GM12878 (cell line): ENCODE measurements at regions not wholly inside any gene's neighbourhood (a gene's known extent, or its start where the extent isn't known, plus 50 kb on each side); places are given as distances from the start of the nearest gene placed in this dataset.

ENCODE experiments used
- ATAC-seq: fragments of 200-7000 bp; cut with Tn5 transposase; 3 replicates; pipeline ENCODE4 v1.9.1; 2020; ENCODE audit warnings: mild to moderate bottlenecking, moderate library complexity
- BruUV-seq: library from RNA; stranded (reverse); fragments of 400-500 nt; replicated peaks from 2 replicates; lab custom pipeline; 2021; lab: Mats Ljungman, UMichigan
- CTCF ChIA-PET: fragments of 300-600 bp; sonication (Branson Sonifier 250); formaldehyde crosslinking; extraction: SDS; loops from one replicate; lab custom pipeline; 2021; ENCODE audit warnings: inconsistent platforms; lab: Yijun Ruan, JAX
- POLR2A ChIA-PET: fragments of 350-600 bp; formaldehyde crosslinking; extraction: SDS; loops from one replicate; lab custom pipeline; 2021; ENCODE audit warnings: inconsistent platforms; lab: Charles Lee
- RAD21 ChIA-PET: fragments of 300-600 bp; sonication (Branson Sonifier 250); formaldehyde crosslinking; loops from one replicate; lab custom pipeline; 2023; ENCODE audit warnings: antibody characterized with exemption; ENCODE audit not compliant: unreplicated experiment; lab: Charles Lee
- SMC1A ChIA-PET: fragments of 300-600 bp; sonication (Branson Sonifier 250); formaldehyde crosslinking; loops from one replicate; lab custom pipeline; 2023; ENCODE audit not compliant: unreplicated experiment, uncharacterized antibody; lab: Charles Lee
- DNase-seq: peaks from one replicate; pipeline ENCODE4 v3.0.0-alpha.2; 2011; ENCODE audit warnings: low read depth, low spot score
- FAIRE-seq: peaks from 3 replicates; lab custom pipeline; 2011; peaks lifted over from hg19 to GRCh38; lab: Jason Lieb, UNC
- H2AFZ ChIP-seq: 2 replicates; pipeline ENCODE4 v1.6.0; 2011; ENCODE audit warnings: low read depth, low read length, control low read depth; ENCODE audit not compliant: control insufficient read depth
- H3K27ac ChIP-seq: 2 replicates; pipeline ENCODE4 v1.5.1; 2011; ENCODE audit warnings: control low read depth; ENCODE audit not compliant: control insufficient read depth, insufficient read depth
- H3K27me3 ChIP-seq, 2 experiments: replicated peaks in 1 of 2; 2 replicates each; pipeline versions ENCODE4 v1.6.0 to v1.6.1; 2011; ENCODE audit warnings: low read length in 1 of 2; ENCODE audit not compliant: control insufficient read depth in 2 of 2, insufficient read depth in 2 of 2
- H3K36me3 ChIP-seq, 2 experiments: 2 replicates each; pipeline ENCODE4 v1.5.1; 2011; ENCODE audit warnings: low read length in 1 of 2; ENCODE audit not compliant: control insufficient read depth in 2 of 2, insufficient read depth in 2 of 2
- H3K4me1 ChIP-seq: 2 replicates; pipeline ENCODE4 v1.6.1; 2011; ENCODE audit warnings: mild to moderate bottlenecking, low read length, moderate library complexity, mixed read lengths; ENCODE audit not compliant: control insufficient read depth, insufficient read depth
- H3K4me2 ChIP-seq: 2 replicates; pipeline ENCODE4 v1.6.0; 2011; ENCODE audit warnings: control low read depth; ENCODE audit not compliant: control insufficient read depth, insufficient read depth
- H3K4me3 ChIP-seq: fragments of 200-600 bp; sonication (generic); 2 replicates; pipeline ENCODE4 v1.5.1; 2016
- H3K79me2 ChIP-seq: 2 replicates; pipeline ENCODE4 v1.6.0; 2011; ENCODE audit warnings: low read length; ENCODE audit not compliant: control insufficient read depth, insufficient read depth
- H3K9ac ChIP-seq: 2 replicates; pipeline ENCODE4 v1.8.0; 2011; ENCODE audit warnings: low read length, control low read depth, mixed read lengths; ENCODE audit not compliant: control insufficient read depth, insufficient read depth
- H3K9me3 ChIP-seq: replicated peaks from 3 replicates; pipeline ENCODE4 v1.5.1; 2011; ENCODE audit warnings: mild to moderate bottlenecking, low read length; ENCODE audit not compliant: control insufficient read depth, insufficient read depth
- H4K20me1 ChIP-seq: 2 replicates; pipeline ENCODE4 v1.6.0; 2011; ENCODE audit not compliant: control insufficient read depth, insufficient read depth
- GATAD2B ChIP-seq: fragments of 450-650 bp; conservative IDR thresholded peaks from 2 replicates; pipeline ENCODE4 v1.6.1; 2017; ENCODE audit warnings: low read depth, mild to moderate bottlenecking, moderate library complexity
- JUND ChIP-seq: IDR thresholded peaks from 2 replicates; pipeline ENCODE4 v1.6.1; 2012; ENCODE audit warnings: low read depth, mild to moderate bottlenecking, low read length, improper control_type of control experiment, moderate library complexity
- NRF1 ChIP-seq: conservative IDR thresholded peaks from 2 replicates; pipeline ENCODE4 v1.6.1; 2011; ENCODE audit warnings: mild to moderate bottlenecking, low read depth, low read length, improper control_type of control experiment
- ZNF592 ChIP-seq: fragments of 450-650 bp; IDR thresholded peaks from 2 replicates; pipeline ENCODE4 v1.6.1; 2017; ENCODE audit warnings: mild to moderate bottlenecking, moderate library complexity
- WGBS: methylation state at CpG from one replicate; pipeline ENCODE4 v1.1.6; 2016; ENCODE audit warnings: low lambda C conversion rate; ENCODE audit not compliant: insufficient replicate concordance, insufficient coverage; ENCODE audit errors: missing lambda C conversion rate; 5-methylcytosine and 5-hydroxymethylcytosine counted together
- in situ Hi-C: fragments of 300-500 bp; cut with MboI; formaldehyde crosslinking; loops from 9 replicates; pipeline ENCODE4 v1.14.3; 2018; ENCODE audit warnings: mixed read lengths
- intact Hi-C: fragments of 100-400 bp; cut with micrococcal nuclease; formaldehyde crosslinking; loops from one replicate; pipeline ENCODE4 v1.14.2; 2022; ENCODE audit not compliant: unreplicated experiment

DNA sequence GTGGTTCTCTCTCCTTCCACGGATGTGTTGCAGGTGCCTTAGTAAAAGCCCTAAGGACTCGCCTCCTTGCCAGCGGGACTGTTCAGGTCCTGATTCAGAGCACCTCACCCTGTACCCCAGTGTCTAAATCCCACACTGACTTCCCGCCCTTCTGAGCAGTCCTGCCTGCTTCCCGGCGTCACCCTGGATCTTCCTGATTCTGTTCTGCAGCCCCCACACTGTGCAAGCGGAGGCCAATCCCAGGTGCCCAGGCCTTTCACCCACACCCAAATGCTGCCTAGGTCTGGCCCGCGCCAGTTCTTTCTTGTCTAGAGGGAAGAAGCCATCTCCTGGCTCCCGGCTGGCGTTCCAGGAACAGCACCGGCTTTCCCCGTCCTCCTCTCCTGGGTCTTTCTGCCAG is 95.9 kb upstream of the GALNT2 start:
- FAIRE-seq (no peak), DNase-seq (no peak), ATAC-seq (no peak)
- BruUV-seq, result no TSS peak
- no peak overlapping the region for H2AFZ ChIP-seq
- H3K27ac ChIP-seq, result no peak overlapping the region
- H3K9me3 ChIP-seq, result peaks cover 2% of the 10 kb centered on the region; the same call in 2 of the 3 replicates
- TF ChIP-seq JUND (no peak), ZNF592 (no peak), GATAD2B (no peak), NRF1 (no peak)
- no peaks in the 10 kb centered on the region for H4K20me1 ChIP-seq
- ChIA-PET SMC1A (no interaction called here), RAD21 (no interaction called here), POLR2A (no interaction called here), CTCF (no interaction called here)
- H3K4me2 ChIP-seq, result no peak overlapping the region
- 78% methylated on average over 13 of the region's 13 CpGs for WGBS
- H3K4me3 ChIP-seq, result no peak overlapping the region
- no peaks in the 10 kb centered on the region for H3K36me3 ChIP-seq
- H3K27me3 ChIP-seq, result peaks cover 0 to 3% of the 10 kb centered on the region in 2 experiments; a peak in 1 of 4 replicates
- in situ Hi-C loops, result no loop called here
- H3K9ac ChIP-seq, result no peak overlapping the region
- no peaks in the 10 kb centered on the region for H3K79me2 ChIP-seq
- intact Hi-C loops, result no loop called here
- no peaks in the 10 kb centered on the region for H3K4me1 ChIP-seq
